IMR-90 (cell line): ENCODE measurements at regions not wholly inside any gene's neighbourhood (a gene's known extent, or its start where the extent isn't known, plus 50 kb on each side); places are given as distances from the start of the nearest gene placed in this dataset.

Source experiments
- ATAC-seq: fragments of 200-7000 bp; cut with Tn5 transposase; 2 replicates; pipeline ENCODE4 v1.9.1; 2020; ENCODE audit warnings: low read depth, mild to moderate bottlenecking, moderate library complexity
- BruUV-seq: library from RNA; stranded (reverse); fragments of 400-500 nt; replicated peaks from 2 replicates; lab custom pipeline; 2021; lab: Mats Ljungman, UMichigan
- CTCF ChIA-PET: fragments of 300-600 bp; formaldehyde crosslinking; extraction: SDS; loops from one replicate; lab custom pipeline; 2021; ENCODE audit warnings: antibody characterized with exemption; lab: Yijun Ruan, JAX
- POLR2A ChIA-PET: fragments of 300-600 bp; sonication (Branson Sonifier 250); formaldehyde crosslinking; loops from one replicate; lab custom pipeline; 2022; ENCODE audit warnings: antibody characterized with exemption; ENCODE audit not compliant: unreplicated experiment; lab: Charles Lee
- DNase-seq: peaks from one replicate; pipeline ENCODE4 v3.0.0; 2013
- H2AFZ ChIP-seq: replicated peaks from 2 replicates; pipeline ENCODE3; 2013; ENCODE audit warnings: low read length, mild to moderate bottlenecking; ENCODE audit not compliant: poor library complexity
- H2AK5ac ChIP-seq: 2 replicates; pipeline ENCODE4 v1.6.1; 2013; ENCODE audit warnings: low read depth, low read length, inconsistent platforms
- H2AK9ac ChIP-seq: replicated peaks from 2 replicates; pipeline ENCODE3; 2013; ENCODE audit warnings: mild to moderate bottlenecking, low read depth, low read length, moderate library complexity; ENCODE audit not compliant: poor library complexity
- H2BK120ac ChIP-seq: 2 replicates; pipeline ENCODE4 v1.6.1; 2013; ENCODE audit warnings: low read depth, low read length, inconsistent platforms
- H2BK15ac ChIP-seq: 3 replicates; pipeline ENCODE4 v1.6.1; 2013; ENCODE audit warnings: low read depth, low read length, inconsistent platforms
- H2BK20ac ChIP-seq: 2 replicates; pipeline ENCODE4 v1.6.1; 2013; ENCODE audit warnings: low read depth, mild to moderate bottlenecking, inconsistent platforms, low read length, moderate library complexity
- H2BK5ac ChIP-seq: 2 replicates; pipeline ENCODE4 v1.6.1; 2013; ENCODE audit warnings: mild to moderate bottlenecking, low read depth, low read length, inconsistent platforms; ENCODE audit not compliant: poor library complexity, severe bottlenecking
- H3K14ac ChIP-seq: replicated peaks from 2 replicates; pipeline ENCODE4 v1.6.1; 2013; ENCODE audit warnings: low read depth, low read length, inconsistent platforms
- H3K18ac ChIP-seq: 2 replicates; pipeline ENCODE4 v1.6.1; 2013; ENCODE audit warnings: low read depth, low read length, control low read depth
- H3K23ac ChIP-seq: 2 replicates; pipeline ENCODE4 v1.6.1; 2013; ENCODE audit warnings: low read depth, low read length, inconsistent platforms
- H3K27ac ChIP-seq: 2 replicates; pipeline ENCODE4 v1.5.1; 2013; ENCODE audit warnings: mild to moderate bottlenecking, control low read depth, low read length; ENCODE audit not compliant: insufficient read depth
- H3K27me3 ChIP-seq: 2 replicates; pipeline ENCODE4 v1.6.1; 2013; ENCODE audit warnings: low read length; ENCODE audit not compliant: control insufficient read depth, insufficient read depth
- H3K36me3 ChIP-seq: 2 replicates; pipeline ENCODE4 v1.6.1; 2013; ENCODE audit warnings: low read length, mixed read lengths; ENCODE audit not compliant: control insufficient read depth, insufficient read depth
- H3K4ac ChIP-seq: 2 replicates; pipeline ENCODE4 v1.6.1; 2013; ENCODE audit warnings: low read depth, low read length, inconsistent platforms
- H3K4me1 ChIP-seq: 2 replicates; pipeline ENCODE4 v1.6.1; 2013; ENCODE audit warnings: low read length, mixed read lengths; ENCODE audit not compliant: control insufficient read depth, insufficient read depth
- H3K4me2 ChIP-seq: 2 replicates; pipeline ENCODE4 v1.6.1; 2013; ENCODE audit warnings: low read depth, mild to moderate bottlenecking, control low read depth, low read length, moderate library complexity
- H3K4me3 ChIP-seq: 2 replicates; pipeline ENCODE4 v1.5.1; 2013; ENCODE audit warnings: low read depth, mild to moderate bottlenecking, control low read depth, low read length, moderate library complexity; ENCODE audit not compliant: insufficient read depth
- H3K56ac ChIP-seq: 2 replicates; pipeline ENCODE4 v1.6.1; 2013; ENCODE audit warnings: low read length, inconsistent platforms; ENCODE audit not compliant: insufficient read depth; ENCODE audit errors: extremely low read depth
- H3K79me1 ChIP-seq, 2 experiments: 2 replicates each; pipeline ENCODE4 v1.6.1; 2013; ENCODE audit warnings: low read length in 2 of 2, inconsistent platforms in 1 of 2, low read depth in 1 of 2
- H3K9ac ChIP-seq: 2 replicates; pipeline ENCODE4 v1.6.1; 2013; ENCODE audit warnings: low read depth, low read length, control low read depth
- H3K9me1 ChIP-seq: 2 replicates; pipeline ENCODE4 v1.6.1; 2013; ENCODE audit warnings: low read length, inconsistent platforms; ENCODE audit not compliant: insufficient read depth
- H3K9me3 ChIP-seq: 2 replicates; pipeline ENCODE4 v1.6.1; 2013; ENCODE audit warnings: low read length; ENCODE audit not compliant: control insufficient read depth, insufficient read depth
- H4K20me1 ChIP-seq: 2 replicates; pipeline ENCODE4 v1.6.1; 2013; ENCODE audit warnings: low read length, inconsistent platforms; ENCODE audit not compliant: insufficient read depth
- H4K5ac ChIP-seq: 2 replicates; pipeline ENCODE4 v1.6.1; 2013; ENCODE audit warnings: mild to moderate bottlenecking, low read depth, low read length, control low read depth
- H4K8ac ChIP-seq, 2 experiments: 2 replicates each; pipeline ENCODE4 v1.6.1; 2013; ENCODE audit warnings: low read depth in 2 of 2, low read length in 2 of 2, control low read depth in 1 of 2, inconsistent platforms in 1 of 2
- H4K91ac ChIP-seq: 2 replicates; pipeline ENCODE4 v1.6.1; 2013; ENCODE audit warnings: low read depth, low read length, inconsistent platforms; ENCODE audit not compliant: insufficient read depth
- BHLHE40 ChIP-seq: fragments of 150-350 bp; IDR thresholded peaks from 2 replicates; pipeline ENCODE4 v1.6.1; 2016; ENCODE audit warnings: mild to moderate bottlenecking, low read depth, low read length
- CEBPB ChIP-seq: IDR thresholded peaks from 2 replicates; pipeline ENCODE4 v1.6.1; 2012; ENCODE audit warnings: low read depth, low read length, improper control_type of control experiment
- CHD1 ChIP-seq: IDR thresholded peaks from 2 replicates; pipeline ENCODE4 v1.6.1; 2012; ENCODE audit warnings: low read depth, low read length, improper control_type of control experiment
- MXI1 ChIP-seq: IDR thresholded peaks from 2 replicates; pipeline ENCODE4 v1.6.1; 2012; ENCODE audit warnings: low read depth, mild to moderate bottlenecking, low read length, moderate library complexity, borderline replicate concordance
- WGBS, 2 experiments: methylation state at CpG; one replicate each; pipeline versions ENCODE4 v1.1.5 to v1.1.7; 2013; ENCODE audit warnings: missing lambda C conversion rate in 2 of 2; ENCODE audit not compliant: insufficient read length in 1 of 2; ENCODE audit errors: extremely low coverage in 2 of 2; 5-methylcytosine and 5-hydroxymethylcytosine counted together
- dilution Hi-C: fragments of 300-500 bp; cut with HindIII; formaldehyde crosslinking; loops from one replicate; pipeline ENCODE4 v1.14.3; 2018; ENCODE audit warnings: low sequenced_read_pairs; ENCODE audit not compliant: unreplicated experiment
- in situ Hi-C: fragments of 300-500 bp; cut with MboI; formaldehyde crosslinking; loops from 3 replicates; pipeline ENCODE4 v1.14.3; 2019; ENCODE audit warnings: low sequenced_read_pairs, inconsistent platforms, mixed read lengths
- intact Hi-C: fragments of 100-400 bp; cut with micrococcal nuclease; formaldehyde crosslinking; loops from 2 replicates; pipeline ENCODE4 v1.10.0; 2022
- TF ChIP-seq, protein P1 (sequence below): conservative IDR thresholded peaks from 2 replicates; pipeline ENCODE4 v1.5.1; 2012; ENCODE audit warnings: mild to moderate bottlenecking, low read depth, low read length, improper control_type of control experiment

DNA sequence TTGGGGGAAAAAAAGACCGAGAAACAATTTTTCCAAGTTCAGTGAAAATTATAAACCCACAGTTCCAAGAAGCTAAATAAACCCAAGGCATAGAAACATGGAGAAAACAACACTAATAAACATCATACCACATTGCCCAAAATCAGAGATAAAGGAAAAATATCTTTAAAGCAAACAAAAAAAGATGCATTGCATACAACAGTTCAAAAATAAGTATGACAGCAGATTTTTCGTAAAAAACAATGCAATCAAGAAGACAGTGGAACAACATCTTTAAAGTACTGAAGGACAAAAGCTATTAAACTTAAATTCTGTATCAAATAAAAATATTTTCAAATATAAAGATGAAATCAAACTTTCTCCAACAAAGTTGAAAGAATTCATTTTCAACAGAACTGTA is 921.3 kb downstream of the METTL15 start:
- no peak overlapping the region for H2BK120ac ChIP-seq
- H3K27ac ChIP-seq, result no peak overlapping the region
- dilution Hi-C loops (no loop called here), intact Hi-C loops (no loop called here), in situ Hi-C loops (no loop called here)
- BruUV-seq, result no TSS peak
- H4K5ac ChIP-seq, result no peak overlapping the region
- H3K9me1 ChIP-seq, result no peaks in the 10 kb centered on the region
- CTCF ChIA-PET, result interaction anchor here (1.5 kb wide), 1 partner anchor 10 kb away, joined by 5 read pairs; no protein-coding TSS in a partner anchor
- peaks cover 7% of the 10 kb centered on the region for H3K9me3 ChIP-seq
- no peak overlapping the region for H2AFZ ChIP-seq
- H2BK15ac ChIP-seq, result no peak overlapping the region
- H2BK20ac ChIP-seq, result no peak overlapping the region
- TF ChIP-seq CEBPB, result no peak
- TF ChIP-seq MXI1, result no peak
- TF ChIP-seq CHD1, result no peak
- TF ChIP-seq BHLHE40, result no peak
- TF ChIP-seq, protein P1, sequence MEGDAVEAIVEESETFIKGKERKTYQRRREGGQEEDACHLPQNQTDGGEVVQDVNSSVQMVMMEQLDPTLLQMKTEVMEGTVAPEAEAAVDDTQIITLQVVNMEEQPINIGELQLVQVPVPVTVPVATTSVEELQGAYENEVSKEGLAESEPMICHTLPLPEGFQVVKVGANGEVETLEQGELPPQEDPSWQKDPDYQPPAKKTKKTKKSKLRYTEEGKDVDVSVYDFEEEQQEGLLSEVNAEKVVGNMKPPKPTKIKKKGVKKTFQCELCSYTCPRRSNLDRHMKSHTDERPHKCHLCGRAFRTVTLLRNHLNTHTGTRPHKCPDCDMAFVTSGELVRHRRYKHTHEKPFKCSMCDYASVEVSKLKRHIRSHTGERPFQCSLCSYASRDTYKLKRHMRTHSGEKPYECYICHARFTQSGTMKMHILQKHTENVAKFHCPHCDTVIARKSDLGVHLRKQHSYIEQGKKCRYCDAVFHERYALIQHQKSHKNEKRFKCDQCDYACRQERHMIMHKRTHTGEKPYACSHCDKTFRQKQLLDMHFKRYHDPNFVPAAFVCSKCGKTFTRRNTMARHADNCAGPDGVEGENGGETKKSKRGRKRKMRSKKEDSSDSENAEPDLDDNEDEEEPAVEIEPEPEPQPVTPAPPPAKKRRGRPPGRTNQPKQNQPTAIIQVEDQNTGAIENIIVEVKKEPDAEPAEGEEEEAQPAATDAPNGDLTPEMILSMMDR, result no peak
- H3K18ac ChIP-seq, result no peak overlapping the region
- H3K4me3 ChIP-seq, result no peak overlapping the region
- H3K56ac ChIP-seq, result no peak overlapping the region
- H4K91ac ChIP-seq, result no peak overlapping the region
- no peak overlapping the region for H2BK5ac ChIP-seq
- no peaks in the 10 kb centered on the region for H3K79me1 ChIP-seq
- H3K4ac ChIP-seq, result no peak overlapping the region
- no peaks in the 10 kb centered on the region for H3K27me3 ChIP-seq
- DNase-seq (no peak), ATAC-seq (no peak)
- no peak overlapping the region for H2AK5ac ChIP-seq
- no CpG with 5 or more reads among the region's 2 CpGs for WGBS, 2 experiments
- H3K36me3 ChIP-seq, result no peaks in the 10 kb centered on the region
- no peak overlapping the region for H4K8ac ChIP-seq
- POLR2A ChIA-PET, result no interaction called here
- no peak overlapping the region for H3K23ac ChIP-seq
- no peak overlapping the region for H3K14ac ChIP-seq
- H2AK9ac ChIP-seq, result no peak overlapping the region
- H3K9ac ChIP-seq, result no peak overlapping the region
- no peaks in the 10 kb centered on the region for H4K20me1 ChIP-seq
- H3K4me2 ChIP-seq, result no peak overlapping the region
- no peaks in the 10 kb centered on the region for H3K4me1 ChIP-seq
